A549 (cell line): ENCODE measurements at regions not wholly inside any gene's neighbourhood (a gene's known extent, or its start where the extent isn't known, plus 50 kb on each side); places are given as distances from the start of the nearest gene placed in this dataset.

Source experiments
- CTCF ChIP-seq: fragments of >200 bp; sonication (Bioruptor Twin); formaldehyde crosslinking; IDR thresholded peaks from 3 replicates; pipeline ENCODE4 v1.5.1; 2016
- E2F6 ChIP-seq: IDR thresholded peaks from 2 replicates; pipeline ENCODE4 v1.6.1; 2012; ENCODE audit warnings: low read depth, borderline replicate concordance
- FOSL2 ChIP-seq, 2 experiments: fragments of 450-650 bp in 1 of 2; fragments of >200 bp in 1 of 2; sonication (Bioruptor Twin) in 1 of 2; formaldehyde crosslinking; IDR thresholded peaks; 2 replicates each; pipeline versions ENCODE4 v1.5.0 to v1.6.1; 2016 to 2020; ENCODE audit warnings: mild to moderate bottlenecking in 1 of 2, moderate library complexity in 1 of 2
- GATA3 ChIP-seq: IDR thresholded peaks from 2 replicates; pipeline ENCODE4 v1.6.1; 2012; ENCODE audit warnings: borderline replicate concordance
- HDAC2 ChIP-seq: fragments of 200-600 bp; sonication (generic); IDR thresholded peaks from 2 replicates; pipeline ENCODE4 v1.6.1; 2016
- JUNB ChIP-seq: fragments of >200 bp; sonication (Bioruptor Twin); formaldehyde crosslinking; IDR thresholded peaks from 2 replicates; pipeline ENCODE4 v1.6.1; 2016
- KDM1A ChIP-seq: fragments of 200-600 bp; sonication (generic); IDR thresholded peaks from 2 replicates; pipeline ENCODE4 v1.6.1; 2016; ENCODE audit warnings: low read depth, mild to moderate bottlenecking
- MAFK ChIP-seq: fragments of 450-650 bp; IDR thresholded peaks from 2 replicates; pipeline ENCODE4 v1.6.1; 2014; ENCODE audit not compliant: partially characterized antibody
- NFE2L2 ChIP-seq: fragments of 150-350 bp; conservative IDR thresholded peaks from 2 replicates; pipeline ENCODE4 v1.6.1; 2014; ENCODE audit warnings: low read length
- POLR2A ChIP-seq: IDR thresholded peaks from 2 replicates; pipeline ENCODE4 v1.6.1; 2012; ENCODE audit warnings: mild to moderate bottlenecking, low read length
- POLR2AphosphoS2 ChIP-seq: conservative IDR thresholded peaks from 2 replicates; pipeline ENCODE4 v1.6.1; 2012; ENCODE audit warnings: low read length, improper control_type of control experiment, inconsistent platforms
- RAD21 ChIP-seq, 2 experiments: fragments of >200 bp in 1 of 2; sonication (Bioruptor Twin) in 1 of 2; formaldehyde crosslinking in 1 of 2; IDR thresholded peaks in 1 of 2; conservative IDR thresholded peaks in 1 of 2; 2 replicates in 1 of 2; 3 replicates in 1 of 2; pipeline ENCODE4 v1.6.1; 2012 to 2018; ENCODE audit warnings: inconsistent platforms in 1 of 2
- TFCP2L1 ChIP-seq: fragments of 250-450 bp; sonication (Bioruptor Pico); IDR thresholded peaks from 2 replicates; pipeline ENCODE4 v1.5.0; 2021; ENCODE audit warnings: mild to moderate bottlenecking

GRCh38 chr5:91514400-91514799 is 131.3 kb upstream of the ARRDC3 start:
- TF ChIP-seq HDAC2 (no peak), RAD21 (conservative IDR thresholded peaks at IDR 0.05 in 1 of 2, IDR thresholded peaks at IDR 0.05 in 1 of 2) (no peak), POLR2AphosphoS2 (no peak), POLR2A (no peak), CTCF (no peak), MAFK (no peak), NFE2L2 (no peak), TFCP2L1 (CRISPR knock-in tag) (no peak), JUNB (no peak), KDM1A (no peak), GATA3 (no peak), FOSL2 (IDR thresholded peaks at IDR 0.05) (no peak), FOSL2 (CRISPR knock-in tag; IDR thresholded peaks at IDR 0.05) (no peak), E2F6 (no peak)
